Gastrocnemius medialis (tissue), 4 donors: ENCODE measurements at regions not wholly inside any gene's neighbourhood (a gene's known extent, or its start where the extent isn't known, plus 50 kb on each side); places are given as distances from the start of the nearest gene placed in this dataset.

Source experiments
- ATAC-seq, 2 donors: fragments of 150-250 bp; one replicate each; pipeline ENCODE4 v1.9.1; 2016
- DNase-seq, 2 donors: peaks; one replicate each; pipeline ENCODE4 v3.0.0-alpha.2; 2019
- H3K27ac ChIP-seq, 4 donors: fragments of 200-600 bp; sonication (generic); 1 replicate in 1 of 4; 2 replicates in 3 of 4; pipeline ENCODE4 v1.5.1; 2016 to 2018; ENCODE audit warnings: mild to moderate bottlenecking in 2 of 4, moderate library complexity in 1 of 4
- H3K27me3 ChIP-seq, 3 donors: fragments of 200-600 bp; sonication (generic) in 2 of 3; 1 replicate in 1 of 3; 2 replicates in 2 of 3; pipeline versions ENCODE4 v1.5.1 to v1.6.0; 2016 to 2019; ENCODE audit warnings: mild to moderate bottlenecking in 1 of 3, moderate library complexity in 1 of 3
- H3K36me3 ChIP-seq, 2 donors: fragments of 200-600 bp; sonication (generic) in 1 of 2; one replicate each; pipeline ENCODE4 v1.5.1; 2017 to 2018
- H3K4me1 ChIP-seq, 2 donors: fragments of 200-600 bp; sonication (generic) in 1 of 2; one replicate each; pipeline ENCODE4 v1.5.1; 2016 to 2017; ENCODE audit warnings: mild to moderate bottlenecking in 2 of 2
- H3K4me3 ChIP-seq, 4 donors: fragments of 200-600 bp; sonication (generic) in 3 of 4; 1 replicate in 1 of 4; 2 replicates in 3 of 4; pipeline ENCODE4 v1.5.1; 2016 to 2019; ENCODE audit warnings: mild to moderate bottlenecking in 2 of 4
- H3K9me3 ChIP-seq, 3 donors: fragments of 200-600 bp; sonication (generic) in 2 of 3; 1 replicate in 1 of 3; 2 replicates in 2 of 3; pipeline ENCODE4 v1.5.1; 2016 to 2019
- CTCF ChIP-seq, 5 experiments: fragments of 450-650 bp in 3 of 5; fragments of 200-600 bp in 2 of 5; sonication (generic) in 2 of 5; IDR thresholded peaks in 4 of 5; conservative IDR thresholded peaks in 1 of 5; 1 replicate in 4 of 5; 2 replicates in 1 of 5; pipeline ENCODE4 v1.5.1; 2016 to 2019; ENCODE audit warnings: antibody characterized with exemption in 5 of 5, mild to moderate bottlenecking in 3 of 5, moderate library complexity in 3 of 5
- POLR2A ChIP-seq, 2 donors: fragments of 450-650 bp; IDR thresholded peaks; one replicate each; pipeline ENCODE4 v1.6.1; 2017; ENCODE audit warnings: antibody characterized with exemption in 2 of 2, mild to moderate bottlenecking in 2 of 2, moderate library complexity in 2 of 2
- in situ Hi-C, 4 donors: fragments of 200-750 bp; cut with MboI; loops; one replicate each; pipeline versions ENCODE4 v1.15.0 to v1.8.0; 2017; ENCODE audit warnings: low sequenced_read_pairs in 4 of 4
- intact Hi-C: fragments of 100-400 bp; cut with DNase I; formaldehyde crosslinking; loops from one replicate; pipeline ENCODE4 v1.15.1; 2023; ENCODE audit warnings: low total_unique reads

GRCh38 chr6:150651808-150652470 is 52.3 kb downstream of the PLEKHG1 start:
- no peaks in the 10 kb centered on the region for H3K9me3 ChIP-seq
- DNase-seq = no peak
- TF ChIP-seq CTCF (IDR thresholded peaks at IDR 0.05 in 4 of 5, conservative IDR thresholded peaks at IDR 0.05 in 1 of 5) = no peak
- no peak for TF ChIP-seq POLR2A (IDR thresholded peaks at IDR 0.05)
- in situ Hi-C loops = no loop called here
- no peaks in the 10 kb centered on the region for H3K27me3 ChIP-seq
- intact Hi-C loops = no loop called here
- H3K4me1 ChIP-seq = peaks cover 0 to 5% of the 10 kb centered on the region in 2 donors
- ATAC-seq = no peak
- H3K27ac ChIP-seq = no peak overlapping the region
- H3K36me3 ChIP-seq = no peaks in the 10 kb centered on the region
- no peak overlapping the region for H3K4me3 ChIP-seq

- no peak for TF ChIP-seq POLR2A (IDR thresholded peaks at IDR 0.05)
- TF ChIP-seq CTCF (IDR thresholded peaks at IDR 0.05 in 4 of 5, conservative IDR thresholded peaks at IDR 0.05 in 1 of 5) = no peak
- intact Hi-C loops (no loop called here), in situ Hi-C loops (no loop called here)
- H3K4me3 ChIP-seq = no peak overlapping the region
- ATAC-seq (no peak), DNase-seq (no peak)
- H3K27ac ChIP-seq = no peak overlapping the region
- H3K4me1 ChIP-seq = peaks cover 0 to 7% of the 10 kb centered on the region in 2 donors
- no peaks in the 10 kb centered on the region for H3K36me3 ChIP-seq
- no peaks in the 10 kb centered on the region for H3K9me3 ChIP-seq
- H3K27me3 ChIP-seq = no peaks in the 10 kb centered on the region
These were observed 53.3 kb downstream of the PLEKHG1 start for GRCh38 chr6:150652848-150653613.

- intact Hi-C loops = no loop called here
- no peak for TF ChIP-seq POLR2A (IDR thresholded peaks at IDR 0.05)
- no peak for TF ChIP-seq CTCF (IDR thresholded peaks at IDR 0.05 in 4 of 5, conservative IDR thresholded peaks at IDR 0.05 in 1 of 5)
- Histone ChIP-seq H3K4me3 (no peak overlapping the region), H3K36me3 (no peaks in the 10 kb centered on the region), H3K9me3 (no peaks in the 10 kb centered on the region), H3K27ac (peak overlapping the region in 1 of 4 donors; percentile 8), H3K4me1 (peaks cover 0 to 7% of the 10 kb centered on the region in 2 donors), H3K27me3 (no peaks in the 10 kb centered on the region)
- ATAC-seq = no peak
- no peak for DNase-seq
- in situ Hi-C loops = no loop called here
These were observed 54.9 kb downstream of the PLEKHG1 start for GRCh38 chr6:150654608-150655007.

GRCh38 chr6:150656156-150656555 is 56.5 kb downstream of the PLEKHG1 start:
- Histone ChIP-seq H3K27me3 (no peaks in the 10 kb centered on the region), H3K4me1 (peaks cover 0 to 7% of the 10 kb centered on the region in 2 donors), H3K36me3 (no peaks in the 10 kb centered on the region), H3K27ac (peak overlapping the region in 3 of 4 donors; percentile 10 to 29 (median 21)), H3K4me3 (no peak overlapping the region), H3K9me3 (no peaks in the 10 kb centered on the region)
- intact Hi-C loops = no loop called here
- ATAC-seq (peak; percentile 30 to 58), DNase-seq (no peak)
- in situ Hi-C loops = no loop called here
- TF ChIP-seq POLR2A (IDR thresholded peaks at IDR 0.05) = no peak
- TF ChIP-seq CTCF (IDR thresholded peaks at IDR 0.05 in 4 of 5, conservative IDR thresholded peaks at IDR 0.05 in 1 of 5) = no peak
